MCF 10A (cell line): ENCODE measurements at regions not wholly inside any gene's neighbourhood (a gene's known extent, or its start where the extent isn't known, plus 50 kb on each side); places are given as distances from the start of the nearest gene placed in this dataset.

Experiments used
- BruUV-seq: library from RNA; stranded (reverse); fragments of 400-500 nt; replicated peaks from 2 replicates; lab custom pipeline; 2021; lab: Mats Ljungman, UMichigan
- CTCF ChIA-PET: fragments of 300-600 bp; sonication (Branson Sonifier 250); formaldehyde crosslinking; extraction: SDS; loops from one replicate; lab custom pipeline; 2021; ENCODE audit warnings: antibody characterized with exemption, inconsistent platforms; lab: Yijun Ruan, JAX
- POLR2A ChIA-PET: fragments of 300-600, 350-650 bp; sonication (Branson Sonifier 250); formaldehyde crosslinking; extraction: SDS; loops from one replicate; lab custom pipeline; 2020; ENCODE audit warnings: antibody characterized with exemption, inconsistent platforms; lab: Yijun Ruan, JAX
- DNase-seq: peaks from one replicate; pipeline ENCODE4 v3.0.0-alpha.2; 2018; ENCODE audit not compliant: unreplicated experiment
- H3K27ac Mint-ChIP-seq: one replicate; pipeline ENCODE4 v1.8.0; 2022; ENCODE audit warnings: mild to moderate bottlenecking, low read depth, mixed read lengths; ENCODE audit not compliant: unreplicated experiment
- H3K27me3 Mint-ChIP-seq: one replicate; pipeline ENCODE4 v1.8.0; 2022; ENCODE audit warnings: mixed read lengths; ENCODE audit not compliant: insufficient read depth, unreplicated experiment
- H3K36me3 Mint-ChIP-seq: one replicate; pipeline ENCODE4 v1.8.0; 2022; ENCODE audit warnings: mild to moderate bottlenecking, moderate library complexity, mixed read lengths; ENCODE audit not compliant: insufficient read depth, unreplicated experiment
- H3K4me1 Mint-ChIP-seq: one replicate; pipeline ENCODE4 v1.8.0; 2022; ENCODE audit warnings: mixed read lengths; ENCODE audit not compliant: insufficient read depth, unreplicated experiment
- H3K4me3 Mint-ChIP-seq: one replicate; pipeline ENCODE4 v1.8.0; 2022; ENCODE audit warnings: mild to moderate bottlenecking, moderate library complexity, mixed read lengths; ENCODE audit not compliant: unreplicated experiment
- H3K9me3 Mint-ChIP-seq: one replicate; pipeline ENCODE4 v1.8.0; 2022; ENCODE audit warnings: mixed read lengths; ENCODE audit not compliant: unreplicated experiment
- CTCF ChIP-seq: fragments of 200-600 bp; IDR thresholded peaks from one replicate; pipeline ENCODE4 v1.8.0; 2022; ENCODE audit warnings: antibody characterized with exemption, mild to moderate bottlenecking; ENCODE audit not compliant: unreplicated experiment
- intact Hi-C: fragments of 100-400 bp; cut with micrococcal nuclease; formaldehyde crosslinking; loops from 2 replicates; pipeline ENCODE4 v1.14.1; 2022

- TF ChIP-seq CTCF = no peak
- intact Hi-C loops = no loop called here
- Mint-ChIP-seq H3K27ac (no peak overlapping the region), H3K4me3 (no peak overlapping the region), H3K27me3 (no peaks in the 10 kb centered on the region), H3K9me3 (peaks cover 7% of the 10 kb centered on the region), H3K36me3 (no peaks in the 10 kb centered on the region), H3K4me1 (no peaks in the 10 kb centered on the region)
- POLR2A ChIA-PET = no interaction called here
- BruUV-seq = no TSS peak
- DNase-seq = no peak
- CTCF ChIA-PET = no interaction called here
Observed at GRCh38 chr21:34006611-34007168, 66.7 kb upstream of the MRPS6 start.

GRCh38 chr21:34004974-34005373, 68.4 kb upstream of the MRPS6 start:
- no peaks in the 10 kb centered on the region for H3K9me3 Mint-ChIP-seq
- no peaks in the 10 kb centered on the region for H3K4me1 Mint-ChIP-seq
- no peaks in the 10 kb centered on the region for H3K27me3 Mint-ChIP-seq
- TF ChIP-seq CTCF = no peak
- H3K27ac Mint-ChIP-seq = no peak overlapping the region
- no peak for DNase-seq
- ChIA-PET POLR2A (no interaction called here), CTCF (interaction anchor here (0.6 kb wide), 2 partner anchors 52 to 284 kb away, joined by 3 read pairs; no protein-coding TSS in a partner anchor)
- no peak overlapping the region for H3K4me3 Mint-ChIP-seq
- intact Hi-C loops = no loop called here
- no peaks in the 10 kb centered on the region for H3K36me3 Mint-ChIP-seq
- no TSS peak for BruUV-seq

GRCh38 chr21:34004013-34004938, 69.1 kb upstream of the MRPS6 start:
- Mint-ChIP-seq H3K4me3 (no peak overlapping the region), H3K9me3 (no peaks in the 10 kb centered on the region), H3K27me3 (no peaks in the 10 kb centered on the region), H3K27ac (no peak overlapping the region), H3K4me1 (no peaks in the 10 kb centered on the region), H3K36me3 (no peaks in the 10 kb centered on the region)
- POLR2A ChIA-PET = interaction anchor here (0.6 kb wide), 1 partner anchor 10 kb away, joined by 3 read pairs; no protein-coding TSS in a partner anchor
- CTCF ChIA-PET = interaction anchor here (0.6 kb wide), 2 partner anchors 52 to 285 kb away, joined by 3 read pairs; no protein-coding TSS in a partner anchor
- intact Hi-C loops = no loop called here
- no peak for TF ChIP-seq CTCF
- BruUV-seq = no TSS peak
- no peak for DNase-seq

- no peak overlapping the region for H3K27ac Mint-ChIP-seq
- BruUV-seq = no TSS peak
- CTCF ChIA-PET = no interaction called here
- no peak overlapping the region for H3K4me3 Mint-ChIP-seq
- TF ChIP-seq CTCF = no peak
- no peaks in the 10 kb centered on the region for H3K9me3 Mint-ChIP-seq
- intact Hi-C loops = no loop called here
- POLR2A ChIA-PET = interaction anchor here (0.6 kb wide), 1 partner anchor 11 kb away, joined by 3 read pairs; no protein-coding TSS in a partner anchor
- no peaks in the 10 kb centered on the region for H3K27me3 Mint-ChIP-seq
- H3K36me3 Mint-ChIP-seq = no peaks in the 10 kb centered on the region
- DNase-seq = no peak
- H3K4me1 Mint-ChIP-seq = no peaks in the 10 kb centered on the region
Observed at GRCh38 chr21:34003428-34003827, 70.0 kb upstream of the MRPS6 start.
